HepG2 (cell line): ENCODE measurements at regions not wholly inside any gene's neighbourhood (a gene's known extent, or its start where the extent isn't known, plus 50 kb on each side); places are given as distances from the start of the nearest gene placed in this dataset.

Experiments
- ATAC-seq: fragments of 200-7000 bp; cut with Tn5 transposase; 3 replicates; pipeline ENCODE4 v1.9.1; 2020; ENCODE audit warnings: mild to moderate bottlenecking, moderate library complexity
- BruUV-seq: library from RNA; stranded (reverse); fragments of 400-500 nt; replicated peaks from 2 replicates; lab custom pipeline; 2021; lab: Mats Ljungman, UMichigan
- CTCF ChIA-PET: fragments of 300-600 bp; formaldehyde crosslinking; extraction: SDS; loops from one replicate; lab custom pipeline; 2021; ENCODE audit warnings: low total read pairs, inconsistent platforms, low intra/inter-chr PET ratio; lab: Yijun Ruan, JAX
- POLR2A ChIA-PET: fragments of 350-600 bp; sonication (Branson Sonifier 250); formaldehyde crosslinking; loops from one replicate; lab custom pipeline; 2020; ENCODE audit warnings: antibody characterized with exemption, inconsistent platforms; lab: Yijun Ruan, JAX
- DNase-seq: peaks from one replicate; pipeline ENCODE4 v3.0.0-alpha.2; 2015; ENCODE audit warnings: low spot score
- FAIRE-seq: peaks from 3 replicates; lab custom pipeline; 2011; peaks lifted over from hg19 to GRCh38; lab: Jason Lieb, UNC
- H2AFZ ChIP-seq: one replicate; pipeline ENCODE4 v1.6.1; 2011; ENCODE audit warnings: low read length, inconsistent platforms
- H3K27ac ChIP-seq: fragments of 300-600 bp; 3 replicates; pipeline ENCODE4 v1.8.0; 2011; ENCODE audit warnings: mixed run types, mild to moderate bottlenecking, mixed read lengths, low read length, inconsistent platforms; ENCODE audit not compliant: insufficient read depth; ENCODE audit errors: extremely low read length
- H3K27me3 ChIP-seq, 2 experiments: fragments of 200-600 bp in 1 of 2; 2 replicates in 1 of 2; 3 replicates in 1 of 2; pipeline versions ENCODE4 v1.6.0 to v1.8.0; 2011; ENCODE audit warnings: low read length in 2 of 2, mild to moderate bottlenecking in 2 of 2, moderate library complexity in 2 of 2, inconsistent platforms in 1 of 2; ENCODE audit not compliant: insufficient read depth in 2 of 2, control insufficient read depth in 1 of 2
- H3K36me3 ChIP-seq, 2 experiments: fragments of 200-600 bp in 1 of 2; replicated peaks in 1 of 2; 2 replicates in 1 of 2; 3 replicates in 1 of 2; pipeline versions ENCODE4 v1.5.1 to v1.8.0; 2011; ENCODE audit warnings: low read length in 2 of 2, inconsistent platforms in 1 of 2; ENCODE audit not compliant: insufficient read depth in 2 of 2, control insufficient read depth in 1 of 2
- H3K4me1 ChIP-seq: 2 replicates; pipeline ENCODE4 v1.5.1; 2012; ENCODE audit warnings: low read length, inconsistent platforms; ENCODE audit not compliant: insufficient read depth
- H3K4me2 ChIP-seq: 2 replicates; pipeline ENCODE4 v1.6.0; 2011; ENCODE audit warnings: low read depth, low read length, inconsistent platforms
- H3K4me3 ChIP-seq, 3 experiments: fragments of 200-600 bp in 1 of 3; sonication (generic), shearing (Covaris generic) in 1 of 3; replicated peaks in 1 of 3; 2 replicates each; pipeline ENCODE4 v1.5.1; 2011 to 2016; ENCODE audit warnings: low read length in 3 of 3, inconsistent platforms in 2 of 3, low read depth in 2 of 3, mild to moderate bottlenecking in 2 of 3, control low read depth in 1 of 3, mixed read lengths in 1 of 3; ENCODE audit not compliant: insufficient read depth in 1 of 3
- H3K79me2 ChIP-seq: one replicate; pipeline ENCODE4 v1.6.1; 2011; ENCODE audit warnings: low read length, inconsistent platforms; ENCODE audit not compliant: insufficient read depth
- H3K9ac ChIP-seq: 2 replicates; pipeline ENCODE4 v1.6.0; 2011; ENCODE audit warnings: mild to moderate bottlenecking, low read depth, low read length, inconsistent platforms; ENCODE audit not compliant: insufficient read depth
- H3K9me3 ChIP-seq: 2 replicates; pipeline ENCODE4 v1.5.1; 2012; ENCODE audit warnings: mild to moderate bottlenecking, low read length
- H4K20me1 ChIP-seq: 2 replicates; pipeline ENCODE4 v1.6.0; 2011; ENCODE audit warnings: inconsistent platforms, mild to moderate bottlenecking, low read length, moderate library complexity; ENCODE audit not compliant: insufficient read depth
- EZH2 ChIP-seq: conservative IDR thresholded peaks from 2 replicates; pipeline ENCODE4 v1.6.1; 2012; ENCODE audit warnings: mild to moderate bottlenecking, low read depth, low read length, moderate library complexity
- HMGA1 ChIP-seq: sonication (generic); formaldehyde crosslinking; conservative IDR thresholded peaks from 2 replicates; pipeline ENCODE4 v1.4.0; 2020; ENCODE audit warnings: missing genetic modification reagents
- IKZF1 ChIP-seq: fragments of 450-650 bp; IDR thresholded peaks from 2 replicates; pipeline ENCODE4 v1.7.1; 2016
- MEF2D ChIP-seq: sonication (generic); formaldehyde crosslinking; IDR thresholded peaks from 2 replicates; pipeline ENCODE4 v1.5.1; 2020; ENCODE audit warnings: mild to moderate bottlenecking, missing genetic modification reagents
- NFIB ChIP-seq: sonication (generic); formaldehyde crosslinking; IDR thresholded peaks from 2 replicates; pipeline ENCODE4 v1.9.0; 2021; ENCODE audit warnings: missing genetic modification reagents, mild to moderate bottlenecking, borderline replicate concordance
- ZHX2 ChIP-seq, 2 experiments: sonication (generic) in 1 of 2; formaldehyde crosslinking in 1 of 2; IDR thresholded peaks; 2 replicates each; pipeline versions ENCODE4 v1.6.1 to v1.9.0; 2014 to 2022; ENCODE audit warnings: antibody characterized with exemption in 1 of 2, borderline replicate concordance in 1 of 2, inconsistent platforms in 1 of 2, low read depth in 1 of 2, missing genetic modification reagents in 1 of 2
- WGBS: methylation state at CpG from one replicate; pipeline ENCODE4 v1.1.6; 2017; ENCODE audit warnings: low lambda C conversion rate; 5-methylcytosine and 5-hydroxymethylcytosine counted together
- in situ Hi-C: cut with HindIII; loops from 2 replicates; pipeline ENCODE4 v1.10.0; 2017; ENCODE audit warnings: low pct_unique_long_range_greater_than_20kb; ENCODE audit not compliant: extremely low pct_ligation_motif_present
- intact Hi-C: fragments of 100-400 bp; cut with micrococcal nuclease; formaldehyde crosslinking; loops from one replicate; pipeline ENCODE4 v1.10.0; 2022; ENCODE audit not compliant: unreplicated experiment
- TF ChIP-seq, protein P1 (sequence below): sonication (generic); formaldehyde crosslinking; IDR thresholded peaks from 2 replicates; pipeline ENCODE4 v1.4.0; 2020; ENCODE audit warnings: mild to moderate bottlenecking, low read depth, missing genetic modification reagents
- TF ChIP-seq, protein P2 (sequence below), 2 experiments: fragments of 450-650 bp in 1 of 2; sonication (generic) in 1 of 2; formaldehyde crosslinking; IDR thresholded peaks; 2 replicates each; pipeline versions ENCODE4 v1.5.0 to v1.8.0; 2020 to 2022; ENCODE audit warnings: mild to moderate bottlenecking in 1 of 2, missing genetic modification reagents in 1 of 2
- TF ChIP-seq, protein P3 (sequence below): sonication (generic); formaldehyde crosslinking; IDR thresholded peaks from 2 replicates; pipeline ENCODE4 v1.8.1; 2022; ENCODE audit warnings: low read depth, mild to moderate bottlenecking, missing genetic modification reagents

- TF ChIP-seq ZHX2 (IDR thresholded peaks at IDR 0.05; ENCODE audit: low read depth) (no peak), ZHX2 (CRISPR knock-in tag; IDR thresholded peaks at IDR 0.05; ENCODE audit: borderline replicate concordance) (no peak), EZH2 (no peak)
Observed at GRCh38 chr7:115637128-115637527, 393.4 kb downstream of the TFEC start (continued).

GRCh38 chr7:115635876-115636275, 394.7 kb downstream of the TFEC start:
- CTCF ChIA-PET, result no interaction called here
- ATAC-seq, result no peak
- TF ChIP-seq, protein P1, sequence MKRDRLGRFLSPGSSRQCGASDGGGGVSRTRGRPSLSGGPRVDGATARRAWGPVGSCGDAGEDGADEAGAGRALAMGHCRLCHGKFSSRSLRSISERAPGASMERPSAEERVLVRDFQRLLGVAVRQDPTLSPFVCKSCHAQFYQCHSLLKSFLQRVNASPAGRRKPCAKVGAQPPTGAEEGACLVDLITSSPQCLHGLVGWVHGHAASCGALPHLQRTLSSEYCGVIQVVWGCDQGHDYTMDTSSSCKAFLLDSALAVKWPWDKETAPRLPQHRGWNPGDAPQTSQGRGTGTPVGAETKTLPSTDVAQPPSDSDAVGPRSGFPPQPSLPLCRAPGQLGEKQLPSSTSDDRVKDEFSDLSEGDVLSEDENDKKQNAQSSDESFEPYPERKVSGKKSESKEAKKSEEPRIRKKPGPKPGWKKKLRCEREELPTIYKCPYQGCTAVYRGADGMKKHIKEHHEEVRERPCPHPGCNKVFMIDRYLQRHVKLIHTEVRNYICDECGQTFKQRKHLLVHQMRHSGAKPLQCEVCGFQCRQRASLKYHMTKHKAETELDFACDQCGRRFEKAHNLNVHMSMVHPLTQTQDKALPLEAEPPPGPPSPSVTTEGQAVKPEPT, result no peak
- TF ChIP-seq MEF2D (CRISPR knock-in tag) (no peak), NFIB (CRISPR knock-in tag) (no peak), HMGA1 (CRISPR knock-in tag) (no peak), IKZF1 (no peak)
- TF ChIP-seq, protein P2, sequence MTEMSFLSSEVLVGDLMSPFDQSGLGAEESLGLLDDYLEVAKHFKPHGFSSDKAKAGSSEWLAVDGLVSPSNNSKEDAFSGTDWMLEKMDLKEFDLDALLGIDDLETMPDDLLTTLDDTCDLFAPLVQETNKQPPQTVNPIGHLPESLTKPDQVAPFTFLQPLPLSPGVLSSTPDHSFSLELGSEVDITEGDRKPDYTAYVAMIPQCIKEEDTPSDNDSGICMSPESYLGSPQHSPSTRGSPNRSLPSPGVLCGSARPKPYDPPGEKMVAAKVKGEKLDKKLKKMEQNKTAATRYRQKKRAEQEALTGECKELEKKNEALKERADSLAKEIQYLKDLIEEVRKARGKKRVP (CRISPR knock-in tag; IDR thresholded peaks at IDR 0.05), result no peak
- TF ChIP-seq, protein P3, sequence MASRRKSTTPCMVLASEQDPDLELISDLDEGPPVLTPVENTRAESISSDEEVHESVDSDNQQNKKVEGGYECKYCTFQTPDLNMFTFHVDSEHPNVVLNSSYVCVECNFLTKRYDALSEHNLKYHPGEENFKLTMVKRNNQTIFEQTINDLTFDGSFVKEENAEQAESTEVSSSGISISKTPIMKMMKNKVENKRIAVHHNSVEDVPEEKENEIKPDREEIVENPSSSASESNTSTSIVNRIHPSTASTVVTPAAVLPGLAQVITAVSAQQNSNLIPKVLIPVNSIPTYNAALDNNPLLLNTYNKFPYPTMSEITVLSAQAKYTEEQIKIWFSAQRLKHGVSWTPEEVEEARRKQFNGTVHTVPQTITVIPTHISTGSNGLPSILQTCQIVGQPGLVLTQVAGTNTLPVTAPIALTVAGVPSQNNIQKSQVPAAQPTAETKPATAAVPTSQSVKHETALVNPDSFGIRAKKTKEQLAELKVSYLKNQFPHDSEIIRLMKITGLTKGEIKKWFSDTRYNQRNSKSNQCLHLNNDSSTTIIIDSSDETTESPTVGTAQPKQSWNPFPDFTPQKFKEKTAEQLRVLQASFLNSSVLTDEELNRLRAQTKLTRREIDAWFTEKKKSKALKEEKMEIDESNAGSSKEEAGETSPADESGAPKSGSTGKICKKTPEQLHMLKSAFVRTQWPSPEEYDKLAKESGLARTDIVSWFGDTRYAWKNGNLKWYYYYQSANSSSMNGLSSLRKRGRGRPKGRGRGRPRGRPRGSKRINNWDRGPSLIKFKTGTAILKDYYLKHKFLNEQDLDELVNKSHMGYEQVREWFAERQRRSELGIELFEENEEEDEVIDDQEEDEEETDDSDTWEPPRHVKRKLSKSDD, result no peak

More at GRCh38 chr7:115635876-115636275, 394.7 kb downstream of the TFEC start:
- no peak overlapping the region for H3K4me2 ChIP-seq
- no peaks in the 10 kb centered on the region for H3K27me3 ChIP-seq
- BruUV-seq, result no TSS peak
- no peak overlapping the region for H2AFZ ChIP-seq
- no peaks in the 10 kb centered on the region for H3K79me2 ChIP-seq
- H3K4me3 ChIP-seq, result no peak overlapping the region
- no peak for FAIRE-seq
- 25% methylated on average over 6 of the region's 6 CpGs for WGBS
- no peaks in the 10 kb centered on the region for H3K4me1 ChIP-seq
- H3K27ac ChIP-seq, result no peak overlapping the region
- H3K36me3 ChIP-seq, result no peaks in the 10 kb centered on the region
- DNase-seq, result no peak
- H3K9ac ChIP-seq, result no peak overlapping the region
- intact Hi-C loops, result no loop called here
- no peaks in the 10 kb centered on the region for H4K20me1 ChIP-seq
- in situ Hi-C loops, result no loop called here
- no peaks in the 10 kb centered on the region for H3K9me3 ChIP-seq
- POLR2A ChIA-PET, result no interaction called here
